ENCODE measurements at regions not wholly inside any gene's neighbourhood (a gene's known extent, or its start where the extent isn't known, plus 50 kb on each side); places are given as distances from the start of the nearest gene placed in this dataset.

DNA sequence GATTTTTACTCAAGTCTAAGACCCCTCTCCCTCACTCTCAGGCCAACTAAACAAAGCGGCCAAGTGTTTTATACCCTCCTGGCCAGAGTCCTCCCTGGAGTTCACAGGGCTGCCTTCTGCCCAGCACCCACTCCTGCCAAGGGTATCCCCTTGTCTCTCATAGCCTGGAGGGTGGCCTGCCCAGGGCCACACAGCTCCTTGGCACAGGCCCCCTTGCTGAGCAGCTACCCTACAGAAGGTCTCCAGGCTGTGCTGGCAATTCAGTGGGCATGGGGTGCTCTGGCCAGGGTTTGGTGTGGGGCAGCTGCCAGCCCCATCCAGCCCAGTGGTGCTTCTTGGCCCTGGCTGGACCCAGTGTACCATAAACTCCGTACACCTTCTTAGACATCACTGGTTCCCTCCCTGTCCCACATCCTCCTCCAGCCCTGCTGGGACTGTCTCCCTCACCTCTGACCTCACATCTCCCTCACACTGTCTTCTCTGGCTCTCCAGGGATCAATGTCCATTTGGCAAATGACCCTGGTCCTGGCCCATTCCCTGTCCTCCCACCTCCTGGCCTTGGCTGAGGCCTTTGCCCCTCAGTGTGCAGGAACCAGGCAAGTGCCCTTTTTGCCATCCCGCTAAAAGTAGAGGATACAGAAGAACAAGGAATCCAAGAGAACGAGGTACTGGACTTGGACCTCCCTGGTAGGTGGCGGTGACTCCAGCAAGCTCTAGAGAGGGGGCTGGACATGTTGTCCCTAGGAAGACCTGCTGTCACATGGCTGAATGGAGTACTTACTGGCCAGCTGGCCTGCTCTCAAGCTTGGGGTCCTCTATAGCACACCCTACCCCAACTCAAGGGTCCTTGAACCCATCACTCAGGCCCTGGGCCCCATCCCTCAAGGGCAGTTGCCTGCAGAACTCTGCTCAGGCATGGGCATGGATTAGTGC, 50.0 kb upstream of the TRPM1 start:
- DNase-seq, result no peak

DNA sequence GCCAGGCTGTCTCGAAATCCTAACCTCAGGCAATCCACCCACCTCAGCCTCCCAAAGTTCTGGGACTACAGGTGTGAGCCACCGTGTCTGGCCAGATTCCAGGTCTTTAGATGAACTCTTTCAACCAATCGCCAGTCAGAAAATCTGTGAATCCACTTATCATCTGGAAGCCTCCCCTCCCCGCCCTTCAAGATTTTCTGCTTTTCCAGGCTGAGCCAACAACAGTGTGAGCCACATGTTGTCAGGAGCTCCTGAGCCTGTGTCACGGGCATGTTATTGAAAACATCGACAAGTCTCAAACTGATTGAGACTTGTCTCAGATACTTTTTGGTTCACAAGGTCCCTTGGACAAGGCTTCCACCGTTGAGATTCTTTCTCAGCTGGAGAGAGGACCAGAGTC, 52.0 kb upstream of the TRPM1 start:
- no peak for DNase-seq

DNA sequence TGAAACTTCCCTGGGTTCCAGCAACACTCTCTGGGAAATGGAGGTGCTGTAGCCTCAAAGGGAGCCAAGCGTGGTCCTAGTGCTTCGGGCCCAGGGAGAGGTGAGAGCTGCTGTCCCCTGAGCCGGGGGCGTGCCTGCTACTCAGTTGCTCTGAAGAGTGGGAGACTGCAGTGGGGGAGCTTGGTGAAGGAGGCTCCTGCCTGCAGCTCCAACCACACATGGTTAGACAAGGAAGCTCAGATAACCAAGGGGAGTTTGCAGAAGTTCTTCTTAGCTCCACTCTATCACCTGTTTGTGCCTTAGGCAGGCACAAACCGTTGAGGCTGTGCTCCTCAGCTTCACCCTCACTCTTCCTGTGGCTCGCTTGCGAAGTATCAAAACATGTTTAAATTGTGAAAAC, 53.6 kb upstream of the TRPM1 start:
- DNase-seq, result no peak

DNA sequence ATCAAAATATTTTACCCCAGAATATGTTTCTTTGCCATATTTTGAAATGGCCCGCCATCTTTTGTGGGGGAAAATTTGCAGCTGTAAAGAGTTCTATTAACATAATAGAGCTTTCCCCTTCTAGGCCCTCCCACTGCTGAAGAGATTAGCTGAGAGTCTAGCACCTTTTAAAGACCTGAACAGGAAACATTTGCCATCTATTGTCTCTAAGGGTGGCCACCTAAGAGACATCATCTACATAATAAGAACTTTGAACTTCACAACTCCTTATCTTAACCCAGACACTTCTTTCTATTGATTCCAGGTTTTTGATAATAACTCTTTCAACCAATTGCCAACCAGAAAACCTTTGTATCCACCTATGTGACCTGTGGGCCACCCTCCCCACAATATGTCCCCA, 54.7 kb upstream of the TRPM1 start:
- DNase-seq, result no peak

DNA sequence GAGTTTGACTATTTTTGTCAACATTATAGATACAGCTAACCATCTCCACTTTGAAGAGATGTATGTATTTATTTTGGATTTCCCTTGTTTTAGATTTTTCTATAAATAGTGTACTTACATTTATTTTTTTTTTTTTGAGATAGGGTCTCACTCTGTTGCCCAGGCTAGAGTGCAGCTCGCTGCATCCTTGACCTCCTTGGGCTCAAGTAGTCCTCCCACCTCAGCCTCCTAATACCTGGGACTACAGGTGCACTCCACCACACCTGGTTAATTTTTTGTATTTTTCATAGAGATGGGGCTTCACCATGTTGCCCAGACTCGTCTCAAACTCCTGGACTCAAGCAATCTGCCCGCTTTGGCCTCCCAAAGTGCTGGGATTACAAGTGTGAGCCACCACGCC, 55.3 kb upstream of the TRPM1 start:
- DNase-seq, result no peak

DNA sequence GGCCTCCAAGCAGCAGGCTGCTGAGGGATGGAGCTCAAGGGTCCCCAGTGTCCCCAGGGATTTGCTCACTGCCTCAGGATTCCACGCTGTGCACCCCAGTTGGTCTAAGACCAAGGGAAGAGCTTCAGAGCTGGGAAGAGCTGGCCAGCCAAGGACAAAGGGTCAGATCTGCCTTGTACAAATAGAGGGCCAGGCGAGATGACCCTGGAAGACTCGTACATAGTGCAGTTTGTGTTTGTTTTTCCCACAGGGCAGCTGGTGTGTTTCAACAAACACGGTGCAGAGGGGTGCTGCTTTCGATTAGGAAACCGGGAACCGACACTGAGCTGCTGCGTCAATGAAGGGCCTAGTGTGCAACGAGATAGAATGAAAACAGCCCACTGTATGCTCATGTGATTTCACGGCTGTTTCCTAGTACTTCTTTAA, 56.1 kb upstream of the TRPM1 start:
- DNase-seq, result no peak

DNA sequence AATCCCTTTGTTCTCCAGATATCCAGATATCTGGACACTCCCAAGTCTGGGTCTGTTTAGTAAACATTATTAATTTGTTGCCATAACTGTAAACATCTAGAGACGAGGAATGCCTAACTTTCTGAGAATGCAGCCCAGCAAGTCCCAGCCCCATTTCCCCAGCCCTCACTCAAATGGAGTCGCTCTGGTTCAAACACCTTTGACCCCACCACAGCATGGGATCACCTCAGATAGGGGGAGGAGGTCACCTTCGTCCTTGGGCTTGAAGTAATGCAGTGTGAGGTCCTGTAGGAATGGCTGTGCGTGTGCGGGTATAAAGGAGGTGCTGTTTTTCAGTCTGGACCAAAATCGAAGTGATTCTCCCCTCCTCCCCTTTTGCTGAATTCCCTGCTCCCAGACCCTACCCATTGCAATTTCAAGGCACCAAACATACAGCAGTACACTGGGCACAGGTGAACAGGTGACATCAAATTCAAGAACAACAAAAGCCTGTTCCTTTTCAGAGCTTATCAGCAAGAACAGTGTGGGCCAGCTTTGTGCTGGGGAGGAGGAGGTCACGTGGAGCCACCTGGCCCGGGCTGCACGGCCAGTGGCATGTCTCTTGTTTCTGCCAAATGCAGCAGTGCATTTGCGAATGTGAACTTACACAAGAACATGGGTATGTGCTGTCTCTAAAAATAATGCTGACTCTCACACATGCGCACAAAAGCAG, 57.5 kb upstream of the TRPM1 start:
- no peak for DNase-seq

DNA sequence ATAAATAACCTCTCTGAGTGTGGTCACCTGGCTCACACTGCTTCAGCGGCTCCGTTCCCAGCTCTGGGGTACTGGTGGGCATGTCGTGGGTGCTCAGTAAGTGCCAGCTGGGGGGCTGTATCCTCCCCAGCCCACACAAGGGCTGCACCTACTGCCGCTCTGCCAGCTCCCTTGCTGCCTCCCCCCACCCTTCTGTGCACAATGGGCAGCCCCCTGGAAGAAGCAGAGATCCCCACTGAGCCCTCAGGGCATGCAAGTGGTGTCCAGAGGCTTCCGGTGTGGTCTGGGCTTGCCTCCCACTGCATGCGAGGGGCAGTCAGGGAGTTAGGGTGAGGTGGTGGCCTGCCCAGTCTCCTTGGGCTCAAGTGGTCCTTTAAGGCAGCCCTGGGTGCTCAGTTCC, 58.3 kb upstream of the TRPM1 start:
- no peak for DNase-seq

DNA sequence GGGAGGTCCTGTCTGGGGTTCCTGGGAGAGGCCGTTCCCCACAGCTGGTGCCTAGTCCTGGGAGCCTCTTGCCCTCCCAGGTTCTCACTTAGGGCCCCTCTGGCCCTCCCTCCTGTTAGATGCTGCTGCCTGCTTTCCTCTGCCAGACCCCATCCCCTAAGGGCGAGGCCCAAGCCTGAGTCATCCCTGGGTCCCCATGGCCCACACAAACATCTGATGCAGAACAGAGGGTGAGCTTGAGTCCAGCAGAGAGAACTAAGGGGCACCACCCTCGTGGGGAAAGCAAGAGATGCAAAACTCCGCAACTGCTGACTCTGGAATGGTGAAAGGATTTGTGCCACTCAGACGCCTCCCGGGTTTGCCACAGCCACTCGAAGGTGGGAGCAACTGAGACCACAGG, 58.8 kb upstream of the TRPM1 start:
- DNase-seq, result no peak

DNA sequence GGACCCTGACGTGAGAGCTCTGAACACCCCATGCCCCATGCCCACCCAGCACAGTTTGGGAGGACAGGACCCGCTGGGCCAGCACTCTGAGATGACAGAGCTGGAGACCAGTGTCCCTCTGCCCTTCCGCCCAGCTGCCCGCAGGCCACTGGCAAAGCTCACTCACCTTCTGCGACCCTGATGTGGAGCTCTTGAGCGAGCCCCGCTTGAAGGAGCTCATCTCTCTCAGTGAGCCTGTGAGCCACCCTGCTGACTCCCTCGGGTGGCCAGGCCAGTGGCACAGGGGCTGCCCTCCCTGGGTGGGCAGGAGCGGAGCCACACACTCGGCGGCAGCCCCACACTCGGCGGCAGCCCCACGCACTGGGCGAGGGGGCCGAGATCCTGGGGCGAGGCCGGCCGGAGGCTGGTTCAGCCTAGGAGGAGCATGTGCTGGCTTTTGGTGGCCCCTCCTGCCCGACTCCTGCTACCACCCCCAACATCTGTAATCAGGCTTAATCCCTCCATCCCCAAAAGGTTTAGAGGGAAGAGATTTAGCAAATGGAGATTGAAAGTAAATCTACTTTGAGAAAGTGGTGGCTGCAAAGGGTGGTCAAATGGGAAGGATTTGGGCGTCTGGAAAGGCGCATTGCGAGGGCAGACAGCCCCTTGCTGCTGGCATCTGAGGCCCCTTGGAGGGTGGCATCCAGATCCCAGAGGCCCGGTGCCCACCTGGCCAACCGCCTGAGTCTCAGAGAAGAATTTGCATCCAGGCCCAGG, 59.4 kb upstream of the TRPM1 start:
- no peak for DNase-seq

DNA sequence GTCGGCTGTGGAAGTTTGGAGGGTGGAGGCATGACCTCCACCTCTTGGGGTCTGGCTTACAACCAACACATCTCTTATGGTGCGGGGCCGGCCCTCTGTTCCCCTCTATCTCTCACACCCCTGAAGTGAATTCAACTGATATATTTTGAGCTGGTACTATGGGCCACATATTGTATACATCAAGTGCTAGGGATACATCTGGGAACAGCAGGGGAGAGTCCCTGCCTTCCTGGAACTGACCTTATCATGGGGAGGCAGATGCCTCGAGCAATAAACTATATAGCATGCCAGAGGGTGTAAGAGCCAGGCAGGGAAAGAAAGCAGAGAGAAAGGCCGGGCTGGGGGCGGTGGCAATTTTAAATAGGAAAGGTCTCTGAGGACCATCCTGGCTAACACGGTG, 60.4 kb upstream of the TRPM1 start:
- DNase-seq, result no peak

DNA sequence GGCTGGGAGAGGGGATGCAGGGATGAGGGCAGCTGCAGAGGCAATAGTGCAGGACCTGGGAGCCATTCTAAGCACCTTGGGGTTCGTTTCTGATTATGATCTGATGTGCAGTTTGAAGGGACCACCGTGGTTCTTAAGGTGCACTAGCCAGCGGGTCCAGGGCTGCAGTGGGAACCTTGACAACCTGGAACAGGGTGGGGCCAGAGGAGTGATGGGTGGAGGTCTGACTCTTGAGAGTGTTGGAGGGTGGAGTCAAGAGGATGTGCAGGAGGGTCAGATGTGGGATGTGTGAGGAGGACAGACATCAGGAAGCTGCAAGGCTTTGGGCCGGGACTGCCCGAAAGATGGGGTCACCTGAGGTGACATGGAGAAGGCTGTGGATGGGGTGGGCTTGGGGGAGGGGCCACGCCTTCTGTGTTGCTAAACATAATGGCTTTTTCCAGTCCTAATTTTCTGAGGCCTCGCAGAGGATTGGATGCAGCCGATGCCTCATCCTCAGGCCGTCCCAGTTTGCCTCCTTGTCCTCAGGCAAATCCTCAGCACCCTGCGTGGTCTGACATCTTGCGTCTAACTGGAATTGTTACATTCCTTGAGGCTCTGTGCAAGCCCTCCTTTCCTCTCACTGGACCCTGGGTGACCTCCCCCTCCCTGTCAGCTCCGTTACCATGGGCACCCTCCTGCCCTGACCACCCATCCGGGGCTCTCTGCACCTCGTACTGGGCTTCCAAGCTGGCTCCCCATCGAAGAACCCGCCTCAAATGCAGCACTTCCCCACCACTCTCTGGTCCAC, 61.4 kb upstream of the TRPM1 start:
- DNase-seq, result no peak

DNA sequence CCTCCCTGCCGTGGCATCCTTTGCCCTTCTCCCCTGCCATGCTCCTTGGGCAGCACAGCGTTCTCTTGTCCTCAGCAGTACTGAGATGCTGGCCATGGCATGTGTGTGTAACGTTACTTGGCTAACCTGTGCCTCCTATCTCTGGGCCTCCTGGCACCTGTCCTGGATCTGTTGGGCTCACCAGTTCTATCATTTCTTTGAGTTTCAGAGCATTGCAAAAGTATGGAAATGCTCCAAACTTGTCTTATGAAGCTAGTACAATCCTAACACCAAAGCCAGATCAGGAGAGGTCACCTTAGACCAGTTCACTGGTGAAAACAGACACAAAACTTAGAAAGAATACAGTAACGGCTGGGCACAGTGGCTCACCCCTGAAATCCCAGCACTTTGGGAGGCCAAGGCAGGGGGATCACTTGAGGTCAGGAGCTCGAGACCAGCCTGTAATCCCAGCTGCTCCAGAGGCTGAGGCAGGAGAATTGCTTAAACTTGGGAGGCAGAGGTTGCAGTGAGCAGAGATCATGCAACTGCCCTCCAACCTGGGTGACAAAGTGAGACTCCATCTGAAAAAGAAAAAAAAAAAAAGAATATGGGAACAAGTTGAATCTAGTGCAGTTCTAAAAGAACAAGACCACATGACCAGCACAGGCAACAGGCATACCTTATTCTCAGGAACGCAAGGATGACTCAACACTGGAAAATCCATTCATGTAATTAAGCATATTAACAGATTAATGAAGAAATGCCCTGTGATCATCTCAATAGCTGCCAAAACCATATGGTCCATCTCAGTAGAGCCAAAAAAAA, 62.4 kb upstream of the TRPM1 start:
- no peak for DNase-seq

DNA sequence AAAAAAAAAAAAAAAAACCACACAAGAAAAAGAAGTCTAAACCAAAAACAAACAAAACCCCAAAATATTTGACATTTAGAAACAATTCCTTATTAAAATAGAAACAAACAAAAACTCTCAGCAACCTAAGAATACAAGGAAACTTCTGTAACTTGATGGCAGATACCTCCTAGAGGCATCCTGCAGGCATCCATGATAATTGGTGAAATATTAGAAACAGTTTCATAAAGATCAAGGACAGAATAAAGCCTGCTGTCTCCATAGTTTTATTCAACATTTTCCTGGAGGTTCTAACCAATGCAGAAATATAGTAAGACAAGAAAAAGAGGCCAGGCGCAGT, 63.0 kb upstream of the TRPM1 start:
- DNase-seq, result no peak

DNA sequence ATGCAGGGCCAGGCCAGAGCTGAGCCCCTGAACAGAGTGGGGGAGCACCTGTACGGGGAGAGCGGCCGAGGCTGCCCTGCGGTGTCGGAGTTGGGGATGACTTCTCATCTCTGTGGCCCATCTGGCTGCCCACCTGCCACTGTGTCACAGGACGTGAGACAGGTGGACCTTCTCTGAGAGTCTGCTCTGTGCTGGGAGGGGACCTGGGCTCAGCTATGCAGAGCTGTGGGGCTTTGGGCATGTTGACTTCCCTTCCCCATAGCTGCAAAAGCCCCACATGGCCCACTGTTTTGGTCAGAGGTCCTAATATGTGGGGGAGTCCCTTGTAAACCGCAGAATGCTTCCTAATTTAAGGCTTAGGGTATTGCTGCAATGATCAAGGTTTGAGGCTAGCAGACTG, 68.0 kb upstream of the TRPM1 start:
- no peak for DNase-seq

DNA sequence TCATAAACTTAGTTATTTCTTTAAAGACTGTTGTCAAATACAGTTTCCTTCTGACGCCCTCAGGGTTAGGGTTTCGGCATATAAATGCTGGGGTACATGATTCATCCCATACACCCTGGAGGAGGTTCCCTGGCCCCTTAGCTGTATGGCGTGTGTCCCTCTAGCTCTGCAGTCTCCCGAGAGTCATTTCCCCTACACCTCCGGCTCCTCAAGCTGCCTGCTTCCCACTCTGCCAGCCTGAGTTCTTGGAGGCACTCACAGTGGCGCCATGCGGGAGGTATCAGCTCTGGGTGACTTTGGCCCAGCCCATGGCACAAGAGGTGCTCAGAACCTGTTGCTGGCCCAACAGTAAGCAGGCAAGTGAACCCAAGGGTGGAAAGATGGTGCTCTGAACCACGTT, 70.2 kb upstream of the TRPM1 start:
- DNase-seq, result no peak

DNA sequence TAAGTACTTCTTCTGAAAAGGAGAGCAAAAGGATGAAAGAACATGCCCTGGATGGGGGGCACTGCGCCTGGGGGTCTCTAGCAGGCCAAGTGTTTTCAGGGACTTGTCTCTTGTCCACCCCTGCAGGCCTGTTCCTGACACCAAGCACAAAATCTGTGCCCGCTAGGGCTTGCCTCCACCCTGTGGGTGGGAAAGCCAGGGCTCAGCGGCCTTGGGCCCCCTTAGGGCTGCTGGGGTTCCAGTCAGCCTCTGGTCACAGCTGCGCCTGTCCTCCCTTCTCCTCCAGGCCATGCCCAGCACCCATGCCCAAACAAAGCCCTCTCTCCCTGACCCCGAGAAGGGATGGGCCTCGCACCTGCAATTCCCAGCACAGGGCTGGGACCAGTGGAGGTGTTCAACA, 71.1 kb upstream of the TRPM1 start:
- DNase-seq, result no peak

DNA sequence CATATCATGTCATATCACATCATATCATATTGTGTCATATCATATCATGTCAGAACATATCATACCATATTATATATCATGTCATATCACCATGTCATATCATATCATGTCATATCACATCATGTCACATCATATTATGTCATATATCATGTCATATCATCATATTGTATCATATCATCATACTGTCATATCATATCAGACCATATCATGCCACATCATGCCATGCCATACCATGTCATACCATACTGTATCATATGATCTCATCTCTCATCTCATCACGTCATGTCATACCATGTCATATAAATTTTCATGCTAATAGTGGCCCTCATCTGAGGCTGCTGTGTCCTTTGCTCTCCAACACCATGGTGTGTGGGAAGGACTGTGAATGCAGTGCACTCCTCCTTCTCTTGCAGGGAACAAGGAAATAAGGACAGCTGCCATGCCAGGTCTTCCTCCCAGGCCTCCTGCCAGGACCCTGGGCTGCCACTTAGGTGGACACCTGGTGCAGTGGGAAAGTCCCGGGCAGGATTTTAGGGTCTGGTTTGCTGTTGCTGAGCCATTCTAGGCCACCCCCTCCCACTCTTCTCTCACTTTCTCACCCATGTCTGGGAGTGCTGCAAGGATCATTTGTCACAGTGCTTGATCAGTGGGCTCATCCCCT, 72.4 kb upstream of the TRPM1 start:
- no peak for DNase-seq

DNA sequence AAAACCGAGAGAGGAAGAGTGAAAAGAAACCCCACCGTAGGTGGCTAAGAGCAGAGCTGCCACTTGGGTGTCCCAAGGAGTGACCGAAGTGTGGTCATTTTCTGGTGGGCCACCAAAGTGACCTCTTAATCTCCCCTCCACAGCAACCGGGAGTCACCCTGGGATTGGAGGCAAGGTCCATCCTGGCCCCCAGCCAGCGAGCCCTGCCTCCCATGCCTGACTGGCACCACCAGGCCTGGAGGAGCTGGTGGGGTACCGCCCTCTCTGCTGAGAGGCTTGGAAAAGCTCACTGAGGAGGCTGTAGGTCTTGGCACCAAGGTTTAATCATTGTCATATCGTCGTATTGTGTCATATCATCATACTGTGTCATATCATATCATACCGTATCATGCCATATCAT, 74.0 kb upstream of the TRPM1 start:
- no peak for DNase-seq

DNA sequence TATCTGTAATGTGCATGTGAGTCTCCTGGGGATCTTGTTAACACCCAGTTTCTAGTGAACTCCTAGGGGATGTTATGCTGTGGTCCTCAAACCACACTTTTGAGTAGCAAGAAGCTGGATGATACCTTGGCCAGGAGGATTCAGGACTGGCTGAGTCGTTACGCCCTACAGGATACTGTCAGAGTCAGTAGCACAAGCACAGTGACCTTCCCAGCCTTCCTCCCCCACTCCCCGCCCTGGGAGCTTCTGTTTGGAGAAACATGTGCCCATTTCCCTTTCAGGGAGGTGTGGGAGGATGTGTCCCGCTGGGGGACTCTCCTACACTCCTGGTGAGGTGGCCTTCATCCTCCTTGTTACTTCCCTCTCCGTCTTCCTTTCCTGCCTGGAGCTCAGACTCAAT, 76.4 kb upstream of the TRPM1 start:
- DNase-seq, result no peak

DNA sequence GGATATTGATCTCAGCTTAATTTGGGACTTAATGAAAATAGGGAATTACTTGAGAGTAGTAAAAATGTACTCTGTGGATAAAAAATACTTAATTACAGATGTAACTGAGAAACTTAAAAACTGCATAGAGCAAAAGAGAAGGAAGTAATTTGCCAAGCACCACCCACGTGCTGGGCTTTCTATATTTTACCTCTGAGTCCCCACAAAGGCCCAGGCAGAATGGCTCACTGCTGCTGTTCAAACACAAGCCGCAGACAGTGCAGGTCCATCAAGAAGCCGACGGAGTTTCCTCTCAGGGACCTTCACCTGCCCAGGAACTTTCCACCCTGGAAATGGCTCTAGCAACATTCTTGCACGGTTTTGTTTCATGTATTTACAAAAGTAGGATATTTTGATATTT, 77.2 kb upstream of the TRPM1 start:
- DNase-seq, result no peak

DNA sequence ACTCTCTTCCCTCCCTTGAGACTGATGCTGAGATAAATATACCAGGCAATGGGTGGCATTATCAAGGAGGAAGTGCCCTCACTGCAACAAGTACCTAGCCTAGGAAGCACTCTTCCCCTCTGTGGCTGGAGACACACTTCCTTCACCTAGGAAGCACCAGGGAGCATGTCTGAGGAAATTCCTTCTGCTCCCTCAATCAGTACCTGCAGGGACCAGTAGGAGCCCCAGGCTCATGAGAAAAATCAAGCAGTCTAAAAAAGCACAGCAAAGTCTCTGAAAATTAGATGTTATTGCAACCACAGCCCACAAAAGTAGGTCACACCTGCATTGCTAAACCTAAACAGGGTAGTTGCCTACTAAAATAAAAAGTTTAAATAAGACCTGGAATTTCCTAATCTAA, 78.2 kb upstream of the TRPM1 start:
- DNase-seq, result no peak
